ENCODE measurements at regions not wholly inside any gene's neighbourhood (a gene's known extent, or its start where the extent isn't known, plus 50 kb on each side); places are given as distances from the start of the nearest gene placed in this dataset.
"Not testable (repeated sequence)": the region's sequence is repeated elsewhere in the genome, so short reads cannot be mapped to it uniquely, and the experiment has no call there.

- no peaks in the 10 kb centered on the region for H3K36me3 Mint-ChIP-seq
- no peaks in the 10 kb centered on the region for H3K9me3 Mint-ChIP-seq
- DNase-seq = no peak
- no peaks in the 10 kb centered on the region for H3K4me1 Mint-ChIP-seq
- H3K4me3 Mint-ChIP-seq = no peak overlapping the region
- no peak overlapping the region for H3K27ac Mint-ChIP-seq
- H3K27me3 Mint-ChIP-seq (ENCODE audit: low read depth in 3 of 3) = peaks cover 0 to 2% (median 2%) of the 10 kb centered on the region in 3 donors
Observed at GRCh38 chr7:13231216-13231615, 543.8 kb downstream of the ARL4A start.

GRCh38 chr7:13235436-13235835, 548.0 kb downstream of the ARL4A start:
- Mint-ChIP-seq H3K27me3 (ENCODE audit: low read depth in 3 of 3) (no peaks in the 10 kb centered on the region), H3K9me3 (no peaks in the 10 kb centered on the region), H3K4me1 (no peaks in the 10 kb centered on the region), H3K36me3 (no peaks in the 10 kb centered on the region), H3K27ac (no peak overlapping the region), H3K4me3 (no peak overlapping the region)
- DNase-seq = no peak

- Mint-ChIP-seq H3K36me3 (no peaks in the 10 kb centered on the region), H3K4me3 (no peak overlapping the region), H3K27ac (no peak overlapping the region), H3K27me3 (ENCODE audit: low read depth in 3 of 3) (no peaks in the 10 kb centered on the region), H3K9me3 (no peaks in the 10 kb centered on the region), H3K4me1 (no peaks in the 10 kb centered on the region)
- DNase-seq = no peak
Observed at GRCh38 chr7:13236026-13236425, 548.6 kb downstream of the ARL4A start.

- H3K9me3 Mint-ChIP-seq = no peaks in the 10 kb centered on the region
- H3K27me3 Mint-ChIP-seq (ENCODE audit: low read depth in 3 of 3) = peaks cover 0 to 2% (median 0%) of the 10 kb centered on the region in 3 donors
- H3K36me3 Mint-ChIP-seq = no peaks in the 10 kb centered on the region
- H3K4me1 Mint-ChIP-seq = no peaks in the 10 kb centered on the region
- H3K4me3 Mint-ChIP-seq = no peak overlapping the region
- no peak for DNase-seq
- no peak overlapping the region for H3K27ac Mint-ChIP-seq
Observed at GRCh38 chr7:13240349-13240748, 552.9 kb downstream of the ARL4A start.

- Mint-ChIP-seq H3K27me3 (ENCODE audit: low read depth in 3 of 3) (peaks cover 0 to 2% (median 0%) of the 10 kb centered on the region in 3 donors), H3K27ac (no peak overlapping the region), H3K4me3 (no peak overlapping the region), H3K9me3 (no peaks in the 10 kb centered on the region), H3K36me3 (no peaks in the 10 kb centered on the region), H3K4me1 (no peaks in the 10 kb centered on the region)
- DNase-seq = no peak
Observed at GRCh38 chr7:13241416-13241815, 554.0 kb downstream of the ARL4A start.

- no peak overlapping the region for H3K27ac Mint-ChIP-seq
- no peak for DNase-seq
- H3K4me1 Mint-ChIP-seq = no peaks in the 10 kb centered on the region
- H3K27me3 Mint-ChIP-seq (ENCODE audit: low read depth in 3 of 3) = no peaks in the 10 kb centered on the region
- no peaks in the 10 kb centered on the region for H3K9me3 Mint-ChIP-seq
- H3K36me3 Mint-ChIP-seq = no peaks in the 10 kb centered on the region
- H3K4me3 Mint-ChIP-seq = no peak overlapping the region
Observed at GRCh38 chr7:13257661-13258060, 570.2 kb downstream of the ARL4A start.

GRCh38 chr7:13258386-13258785, 571.0 kb downstream of the ARL4A start:
- no peak overlapping the region for H3K4me3 Mint-ChIP-seq

GRCh38 chr7:13259930-13260329, 572.5 kb downstream of the ARL4A start:
- no peak for DNase-seq
- Mint-ChIP-seq H3K27ac (no peak overlapping the region), H3K27me3 (ENCODE audit: low read depth in 3 of 3) (peaks cover 0 to 3% (median 2%) of the 10 kb centered on the region in 3 donors), H3K4me1 (no peaks in the 10 kb centered on the region), H3K9me3 (no peaks in the 10 kb centered on the region), H3K36me3 (no peaks in the 10 kb centered on the region), H3K4me3 (no peak overlapping the region)

More at GRCh38 chr7:13258386-13258785, 571.0 kb downstream of the ARL4A start:
- no peak for DNase-seq
- H3K4me1 Mint-ChIP-seq = no peaks in the 10 kb centered on the region
- no peaks in the 10 kb centered on the region for H3K36me3 Mint-ChIP-seq
- H3K9me3 Mint-ChIP-seq = no peaks in the 10 kb centered on the region
- no peak overlapping the region for H3K27ac Mint-ChIP-seq
- peaks cover 0 to under 1% (median under 1%) of the 10 kb centered on the region in 3 donors for H3K27me3 Mint-ChIP-seq (ENCODE audit: low read depth in 3 of 3)

- Mint-ChIP-seq H3K4me1 (no peaks in the 10 kb centered on the region), H3K27me3 (ENCODE audit: low read depth in 3 of 3) (peaks cover 0 to 3% (median 2%) of the 10 kb centered on the region in 3 donors)
Observed at GRCh38 chr7:13262929-13263530, 575.6 kb downstream of the ARL4A start.

GRCh38 chr7:13265271-13265670, 577.8 kb downstream of the ARL4A start:
- H3K36me3 Mint-ChIP-seq = no peaks in the 10 kb centered on the region
- H3K4me1 Mint-ChIP-seq = no peaks in the 10 kb centered on the region
- no peak for DNase-seq

More at GRCh38 chr7:13262929-13263530, 575.6 kb downstream of the ARL4A start:
- no peaks in the 10 kb centered on the region for H3K9me3 Mint-ChIP-seq
- H3K36me3 Mint-ChIP-seq = no peaks in the 10 kb centered on the region
- peak; percentile 0 to 12 (median 7) for DNase-seq
- no peak overlapping the region for H3K4me3 Mint-ChIP-seq
- no peak overlapping the region for H3K27ac Mint-ChIP-seq

GRCh38 chr7:13274205-13274604, 586.8 kb downstream of the ARL4A start:
- not testable (repeated sequence) for H3K27ac Mint-ChIP-seq; H3K9me3 Mint-ChIP-seq; DNase-seq; H3K4me1 Mint-ChIP-seq; H3K36me3 Mint-ChIP-seq; H3K4me3 Mint-ChIP-seq; H3K27me3 Mint-ChIP-seq (ENCODE audit: low read depth in 3 of 3)

More at GRCh38 chr7:13265271-13265670, 577.8 kb downstream of the ARL4A start:
- Mint-ChIP-seq H3K27ac (no peak overlapping the region), H3K9me3 (no peaks in the 10 kb centered on the region), H3K4me3 (no peak overlapping the region), H3K27me3 (ENCODE audit: low read depth in 3 of 3) (peaks cover 2 to 3% (median 2%) of the 10 kb centered on the region in 3 donors)

- H3K4me1 Mint-ChIP-seq = no peaks in the 10 kb centered on the region
- peaks cover 0 to 2% (median 2%) of the 10 kb centered on the region in 3 donors for H3K27me3 Mint-ChIP-seq (ENCODE audit: low read depth in 3 of 3)
- no peak overlapping the region for H3K4me3 Mint-ChIP-seq
- H3K9me3 Mint-ChIP-seq = no peaks in the 10 kb centered on the region
- H3K36me3 Mint-ChIP-seq = no peaks in the 10 kb centered on the region
- no peak for DNase-seq
- H3K27ac Mint-ChIP-seq = no peak overlapping the region
Observed at GRCh38 chr7:13276977-13277376, 589.5 kb downstream of the ARL4A start.

GRCh38 chr7:13278020-13278419, 590.6 kb downstream of the ARL4A start:
- H3K27ac Mint-ChIP-seq = no peak overlapping the region
- H3K27me3 Mint-ChIP-seq (ENCODE audit: low read depth in 3 of 3) = peaks cover 0 to 2% (median 2%) of the 10 kb centered on the region in 3 donors
- no peaks in the 10 kb centered on the region for H3K36me3 Mint-ChIP-seq
- no peak overlapping the region for H3K4me3 Mint-ChIP-seq
- no peaks in the 10 kb centered on the region for H3K9me3 Mint-ChIP-seq
- no peak for DNase-seq
- H3K4me1 Mint-ChIP-seq = no peaks in the 10 kb centered on the region

GRCh38 chr7:13279854-13280435, 592.5 kb downstream of the ARL4A start:
- H3K27me3 Mint-ChIP-seq (ENCODE audit: low read depth in 3 of 3) = peaks cover 0 to 2% (median 2%) of the 10 kb centered on the region in 3 donors
- no peak overlapping the region for H3K4me3 Mint-ChIP-seq
- H3K36me3 Mint-ChIP-seq = no peaks in the 10 kb centered on the region
- no peaks in the 10 kb centered on the region for H3K4me1 Mint-ChIP-seq
- H3K9me3 Mint-ChIP-seq = no peaks in the 10 kb centered on the region
- no peak overlapping the region for H3K27ac Mint-ChIP-seq
- peak; percentile 1 to 30 (median 15) for DNase-seq
